DOHH2 (cell line): ENCODE measurements at regions not wholly inside any gene's neighbourhood (a gene's known extent, or its start where the extent isn't known, plus 50 kb on each side); places are given as distances from the start of the nearest gene placed in this dataset.

Experiments
- H3F3A ChIP-seq: fragments of 200-600 bp; sonication (generic), shearing (Covaris generic); 2 replicates; pipeline ENCODE4 v1.6.0; 2016; ENCODE audit warnings: antibody characterized with exemption, mild to moderate bottlenecking; ENCODE audit not compliant: control insufficient read depth, insufficient read depth
- H3K27ac ChIP-seq: fragments of 200-600 bp; sonication (generic); 2 replicates; pipeline ENCODE4 v1.5.1; 2014; ENCODE audit warnings: low read depth, mild to moderate bottlenecking, low read length, moderate library complexity
- H3K27me3 ChIP-seq: fragments of 200-600 bp; sonication (generic); 2 replicates; pipeline ENCODE4 v1.6.1; 2014; ENCODE audit warnings: mild to moderate bottlenecking, low read length, mixed read lengths; ENCODE audit not compliant: control insufficient read depth
- H3K36me3 ChIP-seq: fragments of 200-600 bp; sonication (generic); 2 replicates; pipeline ENCODE4 v1.6.1; 2014; ENCODE audit warnings: mild to moderate bottlenecking, low read length, moderate library complexity, mixed read lengths; ENCODE audit not compliant: control insufficient read depth
- H3K4me1 ChIP-seq: fragments of 200-600 bp; sonication (generic); 2 replicates; pipeline ENCODE4 v1.6.1; 2014; ENCODE audit warnings: mild to moderate bottlenecking, low read length, mixed read lengths; ENCODE audit not compliant: control insufficient read depth
- H3K4me2 ChIP-seq: fragments of 200-600 bp; sonication (generic); 2 replicates; pipeline ENCODE4 v1.6.0; 2014; ENCODE audit warnings: mild to moderate bottlenecking, low read length, moderate library complexity
- H3K4me3 ChIP-seq: fragments of 200-600 bp; sonication (generic); 2 replicates; pipeline ENCODE4 v1.5.1; 2014; ENCODE audit warnings: mild to moderate bottlenecking, low read length, mixed read lengths
- H3K79me2 ChIP-seq: fragments of 200-600 bp; sonication (generic); 2 replicates; pipeline ENCODE4 v1.6.1; 2014; ENCODE audit warnings: mild to moderate bottlenecking, low read length, mixed read lengths; ENCODE audit not compliant: control insufficient read depth
- H3K9me2 ChIP-seq: fragments of 200-600 bp; sonication (generic); replicated peaks from 2 replicates; pipeline ENCODE4 v1.6.1; 2014; ENCODE audit warnings: mild to moderate bottlenecking, low read length, mixed read lengths; ENCODE audit not compliant: control insufficient read depth
- H3K9me3 ChIP-seq: fragments of 200-600 bp; sonication (generic); 2 replicates; pipeline ENCODE4 v1.6.1; 2014; ENCODE audit warnings: antibody characterized with exemption, low read length, mixed read lengths; ENCODE audit not compliant: control insufficient read depth, insufficient read depth
- H4K20me1 ChIP-seq: fragments of 200-600 bp; sonication (generic); 2 replicates; pipeline ENCODE4 v1.6.0; 2014; ENCODE audit warnings: low read depth, mild to moderate bottlenecking, antibody characterized with exemption, low read length, moderate library complexity; ENCODE audit not compliant: control insufficient read depth, insufficient read depth
- EZH2phosphoT487 ChIP-seq: fragments of 200-600 bp; sonication (generic); IDR thresholded peaks from 2 replicates; pipeline ENCODE4 v1.6.1; 2017; ENCODE audit warnings: borderline replicate concordance, mild to moderate bottlenecking, antibody characterized with exemption, low read length, moderate library complexity, mixed read lengths
- TF ChIP-seq, protein P1 (sequence below): fragments of 200-600 bp; sonication (generic); IDR thresholded peaks from one replicate; pipeline ENCODE4 v1.5.1; 2014; ENCODE audit warnings: antibody characterized with exemption, mild to moderate bottlenecking, low read depth, low read length; ENCODE audit not compliant: poor library complexity, severe bottlenecking

DNA sequence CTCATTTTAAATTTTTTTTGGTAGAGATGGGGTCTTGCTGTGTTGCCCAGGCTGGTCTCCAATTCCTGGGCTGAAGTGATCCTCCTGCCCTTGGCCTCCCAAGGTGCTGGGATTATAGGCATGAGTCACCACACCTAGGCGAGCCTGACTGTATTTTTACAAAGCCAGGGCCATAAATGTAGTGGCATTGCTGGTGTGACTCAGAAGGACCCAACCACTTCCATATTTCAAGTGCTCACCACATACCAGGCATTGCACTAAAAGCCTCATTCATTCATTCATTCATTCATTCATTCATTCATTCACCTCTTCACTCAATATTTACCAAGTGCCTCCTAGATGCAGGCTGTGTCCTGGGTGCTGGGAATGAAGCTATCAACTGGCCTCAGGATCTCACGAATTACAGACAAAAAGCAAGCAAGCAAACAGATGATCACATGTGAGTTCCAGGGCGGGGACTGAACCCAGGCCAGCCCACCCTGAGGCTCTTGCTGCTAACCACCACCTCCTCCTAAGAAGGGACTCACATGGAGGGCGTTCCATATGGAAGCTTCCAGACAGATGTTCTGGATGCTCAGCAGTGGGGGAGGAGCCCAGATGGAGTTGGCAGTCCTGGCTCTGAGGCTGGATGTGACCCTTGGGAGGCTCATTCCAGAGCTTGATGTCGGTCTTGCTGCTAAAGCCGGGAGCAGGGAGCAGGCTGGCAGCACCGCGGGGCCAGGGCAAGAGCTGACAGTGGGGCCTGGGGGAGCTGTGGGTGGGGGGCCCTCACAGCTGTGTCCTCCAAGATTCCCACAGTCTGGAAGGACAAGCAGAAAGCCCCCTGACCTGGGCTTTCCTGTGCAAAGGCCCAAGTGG lies 158.8 kb downstream of the CTTN start:
- no peak overlapping the region for H3K27ac ChIP-seq
- H3K9me2 ChIP-seq: no peaks in the 10 kb centered on the region
- no peaks in the 10 kb centered on the region for H4K20me1 ChIP-seq
- no peak overlapping the region for H3K4me3 ChIP-seq
- no peaks in the 10 kb centered on the region for H3K9me3 ChIP-seq
- no peaks in the 10 kb centered on the region for H3K27me3 ChIP-seq
- no peaks in the 10 kb centered on the region for H3K36me3 ChIP-seq
- TF ChIP-seq EZH2phosphoT487: no peak
- TF ChIP-seq, protein P1, sequence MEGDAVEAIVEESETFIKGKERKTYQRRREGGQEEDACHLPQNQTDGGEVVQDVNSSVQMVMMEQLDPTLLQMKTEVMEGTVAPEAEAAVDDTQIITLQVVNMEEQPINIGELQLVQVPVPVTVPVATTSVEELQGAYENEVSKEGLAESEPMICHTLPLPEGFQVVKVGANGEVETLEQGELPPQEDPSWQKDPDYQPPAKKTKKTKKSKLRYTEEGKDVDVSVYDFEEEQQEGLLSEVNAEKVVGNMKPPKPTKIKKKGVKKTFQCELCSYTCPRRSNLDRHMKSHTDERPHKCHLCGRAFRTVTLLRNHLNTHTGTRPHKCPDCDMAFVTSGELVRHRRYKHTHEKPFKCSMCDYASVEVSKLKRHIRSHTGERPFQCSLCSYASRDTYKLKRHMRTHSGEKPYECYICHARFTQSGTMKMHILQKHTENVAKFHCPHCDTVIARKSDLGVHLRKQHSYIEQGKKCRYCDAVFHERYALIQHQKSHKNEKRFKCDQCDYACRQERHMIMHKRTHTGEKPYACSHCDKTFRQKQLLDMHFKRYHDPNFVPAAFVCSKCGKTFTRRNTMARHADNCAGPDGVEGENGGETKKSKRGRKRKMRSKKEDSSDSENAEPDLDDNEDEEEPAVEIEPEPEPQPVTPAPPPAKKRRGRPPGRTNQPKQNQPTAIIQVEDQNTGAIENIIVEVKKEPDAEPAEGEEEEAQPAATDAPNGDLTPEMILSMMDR: no peak
- no peaks in the 10 kb centered on the region for H3F3A ChIP-seq
- H3K4me1 ChIP-seq: no peaks in the 10 kb centered on the region
- no peaks in the 10 kb centered on the region for H3K79me2 ChIP-seq
- H3K4me2 ChIP-seq: no peak overlapping the region

GRCh38 chr11:70557742-70558485 lies 159.6 kb downstream of the CTTN start:
- Histone ChIP-seq H3K9me3 (no peaks in the 10 kb centered on the region), H3K4me1 (no peaks in the 10 kb centered on the region), H4K20me1 (no peaks in the 10 kb centered on the region), H3K36me3 (no peaks in the 10 kb centered on the region), H3K79me2 (no peaks in the 10 kb centered on the region), H3K4me2 (no peak overlapping the region), H3K9me2 (no peaks in the 10 kb centered on the region), H3K4me3 (no peak overlapping the region), H3K27ac (no peak overlapping the region), H3K27me3 (no peaks in the 10 kb centered on the region), H3F3A (no peaks in the 10 kb centered on the region)
- TF ChIP-seq EZH2phosphoT487: no peak
- TF ChIP-seq, protein P1: no peak

DNA sequence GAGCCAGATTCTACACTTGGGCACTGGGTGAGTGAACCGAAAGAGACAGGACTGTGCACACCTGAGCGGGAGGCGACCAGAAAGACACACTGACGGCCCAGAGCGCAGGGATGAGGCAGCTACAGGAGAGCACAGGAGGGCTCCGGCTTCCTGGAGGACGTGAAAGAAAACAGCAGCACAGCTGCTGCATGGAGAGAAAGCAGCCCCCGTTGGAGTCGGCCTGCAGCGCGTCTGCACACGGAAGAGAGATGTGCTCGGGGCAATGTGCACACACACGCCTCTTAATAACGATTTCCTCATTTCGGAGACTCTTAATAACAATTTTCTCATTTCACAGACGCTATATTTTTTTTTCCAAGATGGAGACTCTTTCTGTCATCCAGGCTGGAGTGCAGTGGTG lies 160.4 kb downstream of the CTTN start:
- no peaks in the 10 kb centered on the region for H3K27me3 ChIP-seq
- no peaks in the 10 kb centered on the region for H3F3A ChIP-seq
- H3K4me2 ChIP-seq: no peak overlapping the region
- H3K9me2 ChIP-seq: no peaks in the 10 kb centered on the region
- no peak overlapping the region for H3K4me3 ChIP-seq
- no peak overlapping the region for H3K27ac ChIP-seq
- no peak for TF ChIP-seq EZH2phosphoT487
- TF ChIP-seq, protein P1: no peak
- H3K36me3 ChIP-seq: no peaks in the 10 kb centered on the region
- no peaks in the 10 kb centered on the region for H3K79me2 ChIP-seq
- no peaks in the 10 kb centered on the region for H3K4me1 ChIP-seq
- no peaks in the 10 kb centered on the region for H3K9me3 ChIP-seq
- no peaks in the 10 kb centered on the region for H4K20me1 ChIP-seq
